GM12878 (cell line): ENCODE measurements at regions not wholly inside any gene's neighbourhood (a gene's known extent, or its start where the extent isn't known, plus 50 kb on each side); places are given as distances from the start of the nearest gene placed in this dataset.

Experiments used
- ATAC-seq: fragments of 200-7000 bp; cut with Tn5 transposase; 3 replicates; pipeline ENCODE4 v1.9.1; 2020; ENCODE audit warnings: mild to moderate bottlenecking, moderate library complexity
- BruUV-seq: library from RNA; stranded (reverse); fragments of 400-500 nt; replicated peaks from 2 replicates; lab custom pipeline; 2021; lab: Mats Ljungman, UMichigan
- CTCF ChIA-PET: fragments of 300-600 bp; sonication (Branson Sonifier 250); formaldehyde crosslinking; extraction: SDS; loops from one replicate; lab custom pipeline; 2021; ENCODE audit warnings: inconsistent platforms; lab: Yijun Ruan, JAX
- POLR2A ChIA-PET: fragments of 350-600 bp; formaldehyde crosslinking; extraction: SDS; loops from one replicate; lab custom pipeline; 2021; ENCODE audit warnings: inconsistent platforms; lab: Charles Lee
- RAD21 ChIA-PET: fragments of 300-600 bp; sonication (Branson Sonifier 250); formaldehyde crosslinking; loops from one replicate; lab custom pipeline; 2023; ENCODE audit warnings: antibody characterized with exemption; ENCODE audit not compliant: unreplicated experiment; lab: Charles Lee
- SMC1A ChIA-PET: fragments of 300-600 bp; sonication (Branson Sonifier 250); formaldehyde crosslinking; loops from one replicate; lab custom pipeline; 2023; ENCODE audit not compliant: unreplicated experiment, uncharacterized antibody; lab: Charles Lee
- DNase-seq: peaks from one replicate; pipeline ENCODE4 v3.0.0-alpha.2; 2011; ENCODE audit warnings: low read depth, low spot score
- FAIRE-seq: peaks from 3 replicates; lab custom pipeline; 2011; peaks lifted over from hg19 to GRCh38; lab: Jason Lieb, UNC
- H2AFZ ChIP-seq: 2 replicates; pipeline ENCODE4 v1.6.0; 2011; ENCODE audit warnings: low read depth, low read length, control low read depth; ENCODE audit not compliant: control insufficient read depth
- H3K27ac ChIP-seq: 2 replicates; pipeline ENCODE4 v1.5.1; 2011; ENCODE audit warnings: control low read depth; ENCODE audit not compliant: control insufficient read depth, insufficient read depth
- H3K27me3 ChIP-seq, 2 experiments: replicated peaks in 1 of 2; 2 replicates each; pipeline versions ENCODE4 v1.6.0 to v1.6.1; 2011; ENCODE audit warnings: low read length in 1 of 2; ENCODE audit not compliant: control insufficient read depth in 2 of 2, insufficient read depth in 2 of 2
- H3K36me3 ChIP-seq, 2 experiments: 2 replicates each; pipeline ENCODE4 v1.5.1; 2011; ENCODE audit warnings: low read length in 1 of 2; ENCODE audit not compliant: control insufficient read depth in 2 of 2, insufficient read depth in 2 of 2
- H3K4me1 ChIP-seq: 2 replicates; pipeline ENCODE4 v1.6.1; 2011; ENCODE audit warnings: mild to moderate bottlenecking, low read length, moderate library complexity, mixed read lengths; ENCODE audit not compliant: control insufficient read depth, insufficient read depth
- H3K4me2 ChIP-seq: 2 replicates; pipeline ENCODE4 v1.6.0; 2011; ENCODE audit warnings: control low read depth; ENCODE audit not compliant: control insufficient read depth, insufficient read depth
- H3K4me3 ChIP-seq: fragments of 200-600 bp; sonication (generic); 2 replicates; pipeline ENCODE4 v1.5.1; 2016
- H3K79me2 ChIP-seq: 2 replicates; pipeline ENCODE4 v1.6.0; 2011; ENCODE audit warnings: low read length; ENCODE audit not compliant: control insufficient read depth, insufficient read depth
- H3K9ac ChIP-seq: 2 replicates; pipeline ENCODE4 v1.8.0; 2011; ENCODE audit warnings: low read length, control low read depth, mixed read lengths; ENCODE audit not compliant: control insufficient read depth, insufficient read depth
- H3K9me3 ChIP-seq: replicated peaks from 3 replicates; pipeline ENCODE4 v1.5.1; 2011; ENCODE audit warnings: mild to moderate bottlenecking, low read length; ENCODE audit not compliant: control insufficient read depth, insufficient read depth
- H4K20me1 ChIP-seq: 2 replicates; pipeline ENCODE4 v1.6.0; 2011; ENCODE audit not compliant: control insufficient read depth, insufficient read depth
- CBX5 ChIP-seq: sonication (generic); IDR thresholded peaks from 2 replicates; pipeline ENCODE4 v1.6.1; 2016; ENCODE audit warnings: low read depth, moderate library complexity, mild to moderate bottlenecking, inconsistent platforms
- POLR2AphosphoS2 ChIP-seq: IDR thresholded peaks from 2 replicates; pipeline ENCODE4 v1.6.1; 2011; ENCODE audit warnings: low read depth, mild to moderate bottlenecking, low read length, improper control_type of control experiment, moderate library complexity
- SIN3A ChIP-seq: IDR thresholded peaks from 2 replicates; pipeline ENCODE4 v1.6.1; 2012; ENCODE audit warnings: low read depth, low read length, improper control_type of control experiment
- TCF12 ChIP-seq: IDR thresholded peaks from 2 replicates; pipeline ENCODE4 v1.6.1; 2011; ENCODE audit warnings: low read depth, mild to moderate bottlenecking, low read length
- ZBED1 ChIP-seq: IDR thresholded peaks from 2 replicates; pipeline ENCODE4 v1.6.1; 2016; ENCODE audit warnings: borderline replicate concordance
- ZBTB4 ChIP-seq: fragments of 450-650 bp; formaldehyde crosslinking; IDR thresholded peaks from 2 replicates; pipeline ENCODE4 v1.4.0; 2022; ENCODE audit warnings: mild to moderate bottlenecking, moderate library complexity
- WGBS: methylation state at CpG from one replicate; pipeline ENCODE4 v1.1.6; 2016; ENCODE audit warnings: low lambda C conversion rate; ENCODE audit not compliant: insufficient replicate concordance, insufficient coverage; ENCODE audit errors: missing lambda C conversion rate; 5-methylcytosine and 5-hydroxymethylcytosine counted together
- in situ Hi-C: fragments of 300-500 bp; cut with MboI; formaldehyde crosslinking; loops from 9 replicates; pipeline ENCODE4 v1.14.3; 2018; ENCODE audit warnings: mixed read lengths
- intact Hi-C: fragments of 100-400 bp; cut with micrococcal nuclease; formaldehyde crosslinking; loops from one replicate; pipeline ENCODE4 v1.14.2; 2022; ENCODE audit not compliant: unreplicated experiment
- TF ChIP-seq, protein P1 (sequence below), 3 experiments: IDR thresholded peaks in 2 of 3; conservative IDR thresholded peaks in 1 of 3; 2 replicates each; pipeline ENCODE4 v1.5.1; 2011; ENCODE audit warnings: low read depth in 3 of 3, low read length in 3 of 3, mild to moderate bottlenecking in 3 of 3, control low read depth in 2 of 3, moderate library complexity in 2 of 3, inconsistent platforms in 1 of 3, mixed read lengths in 1 of 3; ENCODE audit not compliant: control insufficient read depth in 2 of 3, insufficient read depth in 1 of 3; ENCODE audit errors: extremely low read depth in 1 of 3
- TF ChIP-seq, protein P2 (sequence below): IDR thresholded peaks from 2 replicates; pipeline ENCODE4 v1.6.1; 2012; ENCODE audit warnings: mild to moderate bottlenecking, low read depth, low read length

DNA sequence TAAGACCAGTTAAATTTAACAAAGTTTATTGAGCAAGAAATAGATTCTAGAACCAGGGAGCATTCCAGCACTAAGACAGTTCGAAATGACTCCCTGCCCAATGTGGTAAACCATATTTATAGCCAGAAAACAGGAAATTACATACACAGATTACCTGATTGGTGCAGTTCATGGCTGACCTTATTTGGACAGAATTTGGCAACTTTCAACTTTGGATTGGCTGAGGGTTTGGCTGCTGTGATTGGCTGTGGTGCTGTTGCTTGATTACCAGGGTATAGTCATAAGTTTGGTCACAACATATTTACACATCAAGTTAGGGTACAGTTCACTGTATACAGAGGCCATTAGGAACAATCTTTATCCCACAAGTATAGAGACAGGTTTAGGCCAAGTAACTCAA is 984.8 kb upstream of the MIR17HG start:
- FAIRE-seq (no peak), DNase-seq (no peak), ATAC-seq (peak; percentile 42)
- Histone ChIP-seq H3K27me3 (no peaks in the 10 kb centered on the region), H2AFZ (no peak overlapping the region), H3K4me3 (no peak overlapping the region), H3K4me2 (no peak overlapping the region), H3K27ac (no peak overlapping the region), H3K9me3 (no peaks in the 10 kb centered on the region), H3K36me3 (no peaks in the 10 kb centered on the region), H4K20me1 (no peaks in the 10 kb centered on the region)
- SMC1A ChIA-PET = no interaction called here
- 0% methylated on average over 1 of the region's 1 CpG for WGBS
- CTCF ChIA-PET = interaction anchor here (1.1 kb wide), 1 partner anchor 27 kb away, joined by 3 read pairs; no protein-coding TSS in a partner anchor
- RAD21 ChIA-PET = no interaction called here
- in situ Hi-C loops = no loop called here
- TF ChIP-seq ZBED1 (no peak), CBX5 (no peak)
- TF ChIP-seq, all 136 proteins: peak for 0
- Histone ChIP-seq H3K4me1 (no peaks in the 10 kb centered on the region), H3K79me2 (no peaks in the 10 kb centered on the region), H3K9ac (no peak overlapping the region)
- POLR2A ChIA-PET = no interaction called here
- BruUV-seq = no TSS peak
- intact Hi-C loops = no loop called here

GRCh38 chr13:90365130-90365529 is 982.4 kb upstream of the MIR17HG start:
- no TSS peak for BruUV-seq
- ChIA-PET POLR2A (no interaction called here), SMC1A (no interaction called here), CTCF (interaction anchor here (0.6 kb wide), 1 partner anchor 545 kb away, joined by 3 read pairs; no protein-coding TSS in a partner anchor), RAD21 (no interaction called here)
- FAIRE-seq = no peak
- WGBS = 6% methylated on average over 1 of the region's 1 CpG
- H2AFZ ChIP-seq = no peak overlapping the region
- H3K4me1 ChIP-seq = no peaks in the 10 kb centered on the region
- H3K36me3 ChIP-seq = no peaks in the 10 kb centered on the region
- H3K4me3 ChIP-seq = no peak overlapping the region
- no peaks in the 10 kb centered on the region for H3K9me3 ChIP-seq
- no peak for ATAC-seq
- DNase-seq = no peak
- H3K4me2 ChIP-seq = no peak overlapping the region
- H3K79me2 ChIP-seq = no peaks in the 10 kb centered on the region
- in situ Hi-C loops = no loop called here
- H4K20me1 ChIP-seq = no peaks in the 10 kb centered on the region
- H3K9ac ChIP-seq = no peak overlapping the region
- H3K27me3 ChIP-seq = no peaks in the 10 kb centered on the region
- no peak overlapping the region for H3K27ac ChIP-seq
- intact Hi-C loops = no loop called here
- TF ChIP-seq POLR2AphosphoS2 (no peak), TCF12 (no peak), SIN3A (no peak), ZBTB4 (no peak)
- TF ChIP-seq, protein P1, sequence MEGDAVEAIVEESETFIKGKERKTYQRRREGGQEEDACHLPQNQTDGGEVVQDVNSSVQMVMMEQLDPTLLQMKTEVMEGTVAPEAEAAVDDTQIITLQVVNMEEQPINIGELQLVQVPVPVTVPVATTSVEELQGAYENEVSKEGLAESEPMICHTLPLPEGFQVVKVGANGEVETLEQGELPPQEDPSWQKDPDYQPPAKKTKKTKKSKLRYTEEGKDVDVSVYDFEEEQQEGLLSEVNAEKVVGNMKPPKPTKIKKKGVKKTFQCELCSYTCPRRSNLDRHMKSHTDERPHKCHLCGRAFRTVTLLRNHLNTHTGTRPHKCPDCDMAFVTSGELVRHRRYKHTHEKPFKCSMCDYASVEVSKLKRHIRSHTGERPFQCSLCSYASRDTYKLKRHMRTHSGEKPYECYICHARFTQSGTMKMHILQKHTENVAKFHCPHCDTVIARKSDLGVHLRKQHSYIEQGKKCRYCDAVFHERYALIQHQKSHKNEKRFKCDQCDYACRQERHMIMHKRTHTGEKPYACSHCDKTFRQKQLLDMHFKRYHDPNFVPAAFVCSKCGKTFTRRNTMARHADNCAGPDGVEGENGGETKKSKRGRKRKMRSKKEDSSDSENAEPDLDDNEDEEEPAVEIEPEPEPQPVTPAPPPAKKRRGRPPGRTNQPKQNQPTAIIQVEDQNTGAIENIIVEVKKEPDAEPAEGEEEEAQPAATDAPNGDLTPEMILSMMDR (IDR thresholded peaks at IDR 0.05 in 2 of 3, conservative IDR thresholded peaks at IDR 0.05 in 1 of 3; ENCODE audit: control insufficient read depth in 2 of 3, extremely low read depth in 1 of 3, insufficient read depth in 1 of 3, low read depth in 3 of 3, low read length in 3 of 3) = no peak
- TF ChIP-seq, protein P2, sequence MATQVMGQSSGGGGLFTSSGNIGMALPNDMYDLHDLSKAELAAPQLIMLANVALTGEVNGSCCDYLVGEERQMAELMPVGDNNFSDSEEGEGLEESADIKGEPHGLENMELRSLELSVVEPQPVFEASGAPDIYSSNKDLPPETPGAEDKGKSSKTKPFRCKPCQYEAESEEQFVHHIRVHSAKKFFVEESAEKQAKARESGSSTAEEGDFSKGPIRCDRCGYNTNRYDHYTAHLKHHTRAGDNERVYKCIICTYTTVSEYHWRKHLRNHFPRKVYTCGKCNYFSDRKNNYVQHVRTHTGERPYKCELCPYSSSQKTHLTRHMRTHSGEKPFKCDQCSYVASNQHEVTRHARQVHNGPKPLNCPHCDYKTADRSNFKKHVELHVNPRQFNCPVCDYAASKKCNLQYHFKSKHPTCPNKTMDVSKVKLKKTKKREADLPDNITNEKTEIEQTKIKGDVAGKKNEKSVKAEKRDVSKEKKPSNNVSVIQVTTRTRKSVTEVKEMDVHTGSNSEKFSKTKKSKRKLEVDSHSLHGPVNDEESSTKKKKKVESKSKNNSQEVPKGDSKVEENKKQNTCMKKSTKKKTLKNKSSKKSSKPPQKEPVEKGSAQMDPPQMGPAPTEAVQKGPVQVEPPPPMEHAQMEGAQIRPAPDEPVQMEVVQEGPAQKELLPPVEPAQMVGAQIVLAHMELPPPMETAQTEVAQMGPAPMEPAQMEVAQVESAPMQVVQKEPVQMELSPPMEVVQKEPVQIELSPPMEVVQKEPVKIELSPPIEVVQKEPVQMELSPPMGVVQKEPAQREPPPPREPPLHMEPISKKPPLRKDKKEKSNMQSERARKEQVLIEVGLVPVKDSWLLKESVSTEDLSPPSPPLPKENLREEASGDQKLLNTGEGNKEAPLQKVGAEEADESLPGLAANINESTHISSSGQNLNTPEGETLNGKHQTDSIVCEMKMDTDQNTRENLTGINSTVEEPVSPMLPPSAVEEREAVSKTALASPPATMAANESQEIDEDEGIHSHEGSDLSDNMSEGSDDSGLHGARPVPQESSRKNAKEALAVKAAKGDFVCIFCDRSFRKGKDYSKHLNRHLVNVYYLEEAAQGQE = no peak
